ENCODE measurements at regions not wholly inside any gene's neighbourhood (a gene's known extent, or its start where the extent isn't known, plus 50 kb on each side); places are given as distances from the start of the nearest gene placed in this dataset.

DNA sequence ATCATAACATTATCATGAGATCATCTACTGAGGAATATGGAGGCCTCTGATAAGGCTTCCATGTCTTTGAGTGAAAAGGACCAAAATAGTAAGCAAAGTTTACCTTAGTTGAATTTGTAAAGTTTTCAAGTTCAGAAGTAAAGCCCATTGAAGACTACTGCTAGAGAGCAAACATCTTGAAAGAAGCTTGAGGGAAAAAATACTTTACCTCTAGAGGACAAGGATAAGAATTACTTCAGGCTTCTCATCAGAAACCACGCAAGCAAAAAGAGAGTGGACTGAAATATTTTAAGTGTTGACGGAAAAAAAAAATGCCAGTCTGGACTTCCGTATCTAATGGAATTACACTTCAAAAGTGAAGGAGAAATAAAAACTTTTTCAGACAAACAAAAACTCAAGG is 114.3 kb downstream of the MPP7 start:
- H3K4me3 ChIP-seq (replicated peaks in 1 of 3; ENCODE audit: insufficient read depth in 1 of 3, low read depth in 1 of 3, low read length in 3 of 3): no peak overlapping the region
- POLR2A ChIA-PET: no interaction called here
- intact Hi-C loops (cut with micrococcal nuclease) (no loop called here), dilution Hi-C loops (cut with MboI; ENCODE audit: extremely low pct_ligation_motif_present, low sequenced_read_pairs) (no loop called here)
- H4K20me1 ChIP-seq (replicated peaks; ENCODE audit: control insufficient read depth, extremely low read depth, insufficient read depth, low read length): no peaks in the 10 kb centered on the region
- H3K79me2 ChIP-seq (ENCODE audit: control insufficient read depth, insufficient read depth, low read length): no peaks in the 10 kb centered on the region
- no peak overlapping the region for H2AFZ ChIP-seq (ENCODE audit: low read depth, low read length)
- no peak for DNase-seq (ENCODE audit: low read depth, low spot score)
- H3K27me3 ChIP-seq (ENCODE audit: control insufficient read depth in 2 of 2, insufficient read depth in 2 of 2, low read length in 2 of 2): no peaks in the 10 kb centered on the region
- FAIRE-seq: no peak
- H3K9me3 ChIP-seq (replicated peaks; ENCODE audit: control insufficient read depth, insufficient read depth, low read length): no peaks in the 10 kb centered on the region
- no peaks in the 10 kb centered on the region for H3K36me3 ChIP-seq (ENCODE audit: control insufficient read depth in 2 of 2, extremely low read depth in 1 of 2, insufficient read depth in 2 of 2, low read length in 2 of 2)
- H3K9ac ChIP-seq (replicated peaks; ENCODE audit: extremely low read depth, insufficient read depth, low read length): no peak overlapping the region
- H3K4me2 ChIP-seq (ENCODE audit: insufficient read depth, low read length): no peak overlapping the region
- CTCF ChIA-PET: interaction anchor here (1.1 kb wide), 1 partner anchor 9 kb away, joined by 3 read pairs; no protein-coding TSS in a partner anchor
- BruUV-seq (replicated peaks): no TSS peak
- no peaks in the 10 kb centered on the region for H3K4me1 ChIP-seq (ENCODE audit: control insufficient read depth, extremely low read depth, insufficient read depth, low read length)
- no peak overlapping the region for H3K27ac ChIP-seq (ENCODE audit: insufficient read depth, low read depth, low read length)
- H3K9me1 ChIP-seq (replicated peaks; ENCODE audit: control insufficient read depth, extremely low read depth, insufficient read depth, low read length): no peaks in the 10 kb centered on the region
- no peak for TF ChIP-seq POLR2AphosphoS5 (IDR thresholded peaks at IDR 0.05; ENCODE audit: insufficient read depth, low read depth, low read length)
- no peak for TF ChIP-seq MYC (IDR thresholded peaks at IDR 0.05; ENCODE audit: low read depth, low read length)
- TF ChIP-seq POLR2A (IDR thresholded peaks at IDR 0.05; ENCODE audit: low read depth, low read length): no peak
- TF ChIP-seq CTCF (IDR thresholded peaks at IDR 0.05; ENCODE audit: extremely low read depth in 1 of 2, insufficient read depth in 1 of 2, low read depth in 1 of 2, low read length in 2 of 2): no peak
- TF ChIP-seq JUN (IDR thresholded peaks at IDR 0.05; ENCODE audit: borderline replicate concordance, insufficient read depth, insufficient read length, low read depth): no peak
- no peak for TF ChIP-seq FOS (IDR thresholded peaks at IDR 0.05; ENCODE audit: borderline replicate concordance, insufficient read depth, low read length)
- TF ChIP-seq MAX (IDR thresholded peaks at IDR 0.05; ENCODE audit: insufficient read depth, insufficient read length): no peak
- TF ChIP-seq GATA2 (IDR thresholded peaks at IDR 0.05; ENCODE audit: insufficient read depth, insufficient read length, low read depth, low read length): no peak
- TF ChIP-seq EZH2 (IDR thresholded peaks at IDR 0.05; ENCODE audit: borderline replicate concordance, low read depth, low read length, severe bottlenecking): no peak

Data from endothelial cell of umbilical vein (primary cell).